AG10803 (cell line): ENCODE measurements at regions not wholly inside any gene's neighbourhood (a gene's known extent, or its start where the extent isn't known, plus 50 kb on each side); places are given as distances from the start of the nearest gene placed in this dataset.

ENCODE experiments used
- DNase-seq: peaks from one replicate; pipeline ENCODE4 v3.0.0; 2010; ENCODE audit warnings: low read depth
- H3K4me3 ChIP-seq: 2 replicates; pipeline ENCODE4 v1.5.1; 2011; ENCODE audit warnings: mild to moderate bottlenecking, low read length, control low read depth
- CTCF ChIP-seq: conservative IDR thresholded peaks from 2 replicates; pipeline ENCODE4 v1.5.1; 2011; ENCODE audit warnings: mild to moderate bottlenecking, low read length, control low read depth, inconsistent platforms

GRCh38 chr4:159460371-159460770 is 357.5 kb downstream of the RAPGEF2 start:
- H3K4me3 ChIP-seq: no peak overlapping the region
- DNase-seq: no peak
- no peak for TF ChIP-seq CTCF

GRCh38 chr4:159463235-159463634 is 360.4 kb downstream of the RAPGEF2 start:
- no peak for DNase-seq
- no peak for TF ChIP-seq CTCF
- H3K4me3 ChIP-seq: no peak overlapping the region

- no peak overlapping the region for H3K4me3 ChIP-seq
- TF ChIP-seq CTCF: no peak
- no peak for DNase-seq
Observed at GRCh38 chr4:159464302-159464701, 361.4 kb downstream of the RAPGEF2 start.

GRCh38 chr4:159476886-159477285 is 374.0 kb downstream of the RAPGEF2 start:
- no peak for DNase-seq
- H3K4me3 ChIP-seq: no peak overlapping the region
- TF ChIP-seq CTCF: no peak

GRCh38 chr4:159480826-159481225 is 377.9 kb downstream of the RAPGEF2 start:
- no peak for TF ChIP-seq CTCF
- DNase-seq: no peak
- H3K4me3 ChIP-seq: no peak overlapping the region

GRCh38 chr4:159481936-159482335 is 379.1 kb downstream of the RAPGEF2 start:
- no peak for TF ChIP-seq CTCF
- no peak for DNase-seq

GRCh38 chr4:159483110-159483781 is 380.4 kb downstream of the RAPGEF2 start:
- TF ChIP-seq CTCF: no peak
- no peak overlapping the region for H3K4me3 ChIP-seq
- DNase-seq: no peak

More at GRCh38 chr4:159481936-159482335, 379.1 kb downstream of the RAPGEF2 start:
- no peak overlapping the region for H3K4me3 ChIP-seq
